Ectodermal cell (in vitro differentiated cells): ENCODE measurements at regions not wholly inside any gene's neighbourhood (a gene's known extent, or its start where the extent isn't known, plus 50 kb on each side); places are given as distances from the start of the nearest gene placed in this dataset.
"Not testable (repeated sequence)": the region's sequence is repeated elsewhere in the genome, so short reads cannot be mapped to it uniquely, and the experiment has no call there.

ENCODE experiments used
- H3K27ac ChIP-seq: 2 replicates; pipeline ENCODE4 v1.7.0; 2013; ENCODE audit warnings: mild to moderate bottlenecking, low read depth, low read length; ENCODE audit not compliant: insufficient read depth, poor library complexity, severe bottlenecking
- H3K27me3 ChIP-seq: 2 replicates; pipeline ENCODE4 v1.7.0; 2013; ENCODE audit warnings: mild to moderate bottlenecking, low read length; ENCODE audit not compliant: insufficient read depth, control insufficient read depth, poor library complexity, severe bottlenecking
- H3K36me3 ChIP-seq: one replicate; pipeline ENCODE4 v1.7.0; 2013; ENCODE audit warnings: low read length; ENCODE audit not compliant: control insufficient read depth, insufficient read depth
- H3K4me1 ChIP-seq: one replicate; pipeline ENCODE4 v1.7.0; 2013; ENCODE audit warnings: low read length; ENCODE audit not compliant: control insufficient read depth, insufficient read depth
- H3K4me3 ChIP-seq: 2 replicates; pipeline ENCODE4 v1.7.0; 2013; ENCODE audit warnings: low read depth, low read length, control low read depth; ENCODE audit not compliant: insufficient read depth
- H3K9me3 ChIP-seq: 2 replicates; pipeline ENCODE4 v1.7.0; 2013; ENCODE audit warnings: mild to moderate bottlenecking, low read length, moderate library complexity; ENCODE audit not compliant: control insufficient read depth
- WGBS, 2 experiments: methylation state at CpG; one replicate each; pipeline ENCODE4 v1.1.7; 2013; ENCODE audit warnings: missing lambda C conversion rate in 2 of 2; 5-methylcytosine and 5-hydroxymethylcytosine counted together

GRCh38 chr6:48403587-48403986 lies 292.6 kb upstream of the PTCHD4 start:
- Histone ChIP-seq H3K4me1 (no peaks in the 10 kb centered on the region), H3K4me3 (no peak overlapping the region), H3K27ac (no peak overlapping the region), H3K9me3 (no peaks in the 10 kb centered on the region), H3K36me3 (no peaks in the 10 kb centered on the region), H3K27me3 (no peaks in the 10 kb centered on the region)
- WGBS, 2 experiments, result 89 to 100% methylated on average over 2 to 3 of the region's 3 CpGs

DNA sequence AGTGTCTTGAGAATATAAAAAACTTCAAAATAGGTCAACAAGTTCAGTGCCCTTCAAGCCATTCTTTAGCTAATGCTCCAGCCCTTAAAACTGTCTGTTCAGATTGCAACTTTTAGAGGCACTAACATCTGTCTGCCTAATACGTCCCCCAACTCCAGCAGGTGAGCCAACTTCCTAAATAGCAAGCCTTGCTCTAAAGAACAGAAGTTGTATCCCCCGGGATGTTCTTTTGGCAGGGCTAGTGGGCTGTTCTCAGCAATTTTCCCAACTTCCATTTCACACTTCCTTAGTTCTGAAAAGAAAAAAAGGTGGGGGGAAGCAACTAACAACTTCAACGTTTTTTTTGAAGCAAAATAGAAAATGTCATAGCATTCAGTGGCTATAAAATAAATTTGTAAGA lies 290.0 kb upstream of the PTCHD4 start:
- Histone ChIP-seq H3K27ac (no peak overlapping the region), H3K27me3 (no peaks in the 10 kb centered on the region), H3K4me3 (no peak overlapping the region), H3K36me3 (no peaks in the 10 kb centered on the region), H3K9me3 (no peaks in the 10 kb centered on the region), H3K4me1 (no peaks in the 10 kb centered on the region)
- 82 to 94% methylated on average over 2 to 3 of the region's 3 CpGs for WGBS, 2 experiments

- H3K27me3 ChIP-seq, result no peaks in the 10 kb centered on the region
- no peak overlapping the region for H3K4me3 ChIP-seq
- no peaks in the 10 kb centered on the region for H3K4me1 ChIP-seq
- H3K27ac ChIP-seq, result no peak overlapping the region
- H3K9me3 ChIP-seq, result no peaks in the 10 kb centered on the region
- H3K36me3 ChIP-seq, result no peaks in the 10 kb centered on the region
Observed at GRCh38 chr6:48397887-48398286, 286.9 kb upstream of the PTCHD4 start.

- WGBS, 2 experiments, result 91 to 94% methylated on average over 4 of the region's 4 CpGs
- Histone ChIP-seq H3K27ac (no peak overlapping the region), H3K4me3 (no peak overlapping the region), H3K36me3 (no peaks in the 10 kb centered on the region), H3K27me3 (no peaks in the 10 kb centered on the region), H3K4me1 (no peaks in the 10 kb centered on the region), H3K9me3 (no peaks in the 10 kb centered on the region)
Observed at GRCh38 chr6:48389146-48390043, 278.4 kb upstream of the PTCHD4 start.

- Histone ChIP-seq H3K4me1 (no peaks in the 10 kb centered on the region), H3K9me3 (no peaks in the 10 kb centered on the region), H3K4me3 (no peak overlapping the region), H3K27me3 (no peaks in the 10 kb centered on the region), H3K36me3 (no peaks in the 10 kb centered on the region), H3K27ac (no peak overlapping the region)
- WGBS, 2 experiments, result 71 to 79% methylated on average over 2 of the region's 2 CpGs
Observed at GRCh38 chr6:48388044-48388443, 277.0 kb upstream of the PTCHD4 start.

DNA sequence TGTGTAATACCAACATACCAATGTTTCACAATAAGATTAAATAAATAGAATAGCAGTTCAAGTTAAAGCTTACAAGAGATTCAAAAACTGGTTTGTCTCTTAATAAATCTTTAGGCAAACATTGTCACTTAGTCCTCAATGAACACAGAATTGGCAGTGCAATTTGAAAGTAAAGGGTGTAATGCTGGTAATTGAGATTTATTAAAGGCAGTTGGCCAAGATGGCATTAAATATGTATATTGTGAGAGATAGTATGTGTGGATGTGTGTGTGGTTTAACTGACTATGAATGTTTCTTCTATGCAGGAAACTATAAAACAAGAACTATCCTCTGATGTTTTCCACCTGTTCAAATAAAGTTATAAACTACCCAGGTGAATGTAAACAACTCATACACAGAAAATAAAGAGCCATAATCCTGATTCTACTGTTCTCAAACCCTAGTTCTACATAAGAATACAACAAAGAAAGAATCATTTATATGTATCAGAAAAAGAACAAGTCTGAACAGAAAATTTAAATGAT lies 267.9 kb upstream of the PTCHD4 start:
- no peaks in the 10 kb centered on the region for H3K27me3 ChIP-seq
- H3K9me3 ChIP-seq, result no peaks in the 10 kb centered on the region
- H3K36me3 ChIP-seq, result no peaks in the 10 kb centered on the region
- H3K27ac ChIP-seq, result no peak overlapping the region
- H3K4me1 ChIP-seq, result no peaks in the 10 kb centered on the region
- no peak overlapping the region for H3K4me3 ChIP-seq

DNA sequence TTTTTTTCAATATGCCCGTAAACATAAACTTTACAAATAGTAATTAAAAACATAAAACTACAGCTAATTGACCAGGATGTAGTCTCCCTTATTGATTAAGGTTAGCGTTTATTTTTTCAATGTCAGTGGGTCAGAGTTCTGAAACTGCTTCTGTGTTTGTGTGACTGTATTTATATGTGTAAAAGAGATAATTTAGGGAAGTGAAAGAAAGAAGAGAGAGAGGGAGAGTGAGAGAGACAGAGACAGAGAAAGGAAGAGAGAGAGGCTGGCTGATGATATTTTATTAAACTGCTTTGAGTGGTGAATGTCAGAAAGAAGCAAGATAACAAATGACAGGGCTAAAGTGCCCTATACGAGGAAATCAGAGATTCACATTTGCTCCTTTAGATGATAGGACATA lies 266.1 kb upstream of the PTCHD4 start:
- H3K9me3 ChIP-seq, result no peaks in the 10 kb centered on the region
- no peaks in the 10 kb centered on the region for H3K27me3 ChIP-seq
- no peak overlapping the region for H3K27ac ChIP-seq
- WGBS, 2 experiments, result 97% methylated on average over 3 of the region's 3 CpGs
- no peaks in the 10 kb centered on the region for H3K36me3 ChIP-seq
- no peaks in the 10 kb centered on the region for H3K4me1 ChIP-seq
- H3K4me3 ChIP-seq, result no peak overlapping the region

- WGBS, 2 experiments, result 93 to 94% methylated on average over 26 to 32 of the region's 34 CpGs
- not testable (repeated sequence) for H3K4me1 ChIP-seq, H3K4me3 ChIP-seq, H3K27me3 ChIP-seq, H3K36me3 ChIP-seq, H3K27ac ChIP-seq, H3K9me3 ChIP-seq
Observed at GRCh38 chr6:48371226-48371625, 260.2 kb upstream of the PTCHD4 start.

DNA sequence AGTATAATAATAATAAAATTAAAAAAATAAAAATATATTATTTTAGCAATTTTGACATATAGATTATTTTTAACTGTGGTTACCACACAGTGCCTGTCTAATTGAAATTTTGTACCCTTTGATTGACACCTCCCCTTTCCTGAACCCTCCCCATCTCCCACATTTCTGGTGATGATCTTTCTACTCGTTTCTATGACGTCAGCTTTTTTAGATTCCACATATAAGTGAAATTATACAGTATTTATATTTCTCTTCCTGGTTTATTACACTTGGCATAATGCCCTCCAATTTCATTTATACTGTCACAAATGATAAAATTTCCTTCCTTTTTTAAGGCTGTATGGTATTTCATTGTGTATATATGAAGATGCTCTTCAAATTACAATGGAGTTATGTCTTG lies 258.1 kb upstream of the PTCHD4 start:
- Histone ChIP-seq H3K27ac (no peak overlapping the region), H3K4me3 (no peak overlapping the region), H3K36me3 (no peaks in the 10 kb centered on the region), H3K27me3 (no peaks in the 10 kb centered on the region), H3K4me1 (no peaks in the 10 kb centered on the region), H3K9me3 (no peaks in the 10 kb centered on the region)
- no CpG with 5 or more reads among the region's 2 CpGs for WGBS, 2 experiments

DNA sequence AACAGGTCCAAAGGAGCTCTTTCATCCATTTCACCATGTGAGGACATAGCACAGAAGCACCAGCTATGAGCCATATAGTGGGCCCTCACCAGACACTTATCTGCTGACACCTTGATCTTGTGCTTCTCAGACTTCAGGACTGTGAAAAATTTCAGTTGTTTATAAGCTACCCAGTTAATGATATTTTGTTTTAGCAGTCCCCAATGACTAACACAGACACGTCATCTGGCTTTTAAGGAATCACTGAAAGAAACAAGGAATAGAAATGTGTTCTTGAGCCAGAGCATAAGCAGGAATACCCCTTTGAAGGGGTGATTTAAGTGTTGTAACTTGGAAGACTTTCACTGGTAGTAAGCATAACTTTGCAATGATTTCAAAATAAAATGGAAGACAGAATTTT lies 214.7 kb upstream of the PTCHD4 start:
- Histone ChIP-seq H3K27me3 (no peaks in the 10 kb centered on the region), H3K4me3 (no peak overlapping the region), H3K9me3 (no peaks in the 10 kb centered on the region), H3K27ac (no peak overlapping the region), H3K36me3 (no peaks in the 10 kb centered on the region), H3K4me1 (no peaks in the 10 kb centered on the region)
- WGBS, 2 experiments, result 91 to 100% methylated on average over 1 of the region's 1 CpG
